IMR-90 (cell line): ENCODE measurements at regions not wholly inside any gene's neighbourhood (a gene's known extent, or its start where the extent isn't known, plus 50 kb on each side); places are given as distances from the start of the nearest gene placed in this dataset.

Source experiments
- BHLHE40 ChIP-seq: fragments of 150-350 bp; IDR thresholded peaks from 2 replicates; pipeline ENCODE4 v1.6.1; 2016; ENCODE audit warnings: mild to moderate bottlenecking, low read depth, low read length
- CEBPB ChIP-seq: IDR thresholded peaks from 2 replicates; pipeline ENCODE4 v1.6.1; 2012; ENCODE audit warnings: low read depth, low read length, improper control_type of control experiment
- CHD1 ChIP-seq: IDR thresholded peaks from 2 replicates; pipeline ENCODE4 v1.6.1; 2012; ENCODE audit warnings: low read depth, low read length, improper control_type of control experiment
- CTCF ChIP-seq: conservative IDR thresholded peaks from 2 replicates; pipeline ENCODE4 v1.5.1; 2012; ENCODE audit warnings: mild to moderate bottlenecking, low read depth, low read length, improper control_type of control experiment
- ELK1 ChIP-seq: fragments of 150-350 bp; IDR thresholded peaks from 2 replicates; pipeline ENCODE4 v1.6.1; 2016; ENCODE audit warnings: low read depth, mild to moderate bottlenecking, low read length, moderate library complexity, borderline replicate concordance
- FOS ChIP-seq: fragments of 150-350 bp; IDR thresholded peaks from 2 replicates; pipeline ENCODE4 v1.6.1; 2016; ENCODE audit warnings: low read depth, low read length
- MAZ ChIP-seq: IDR thresholded peaks from 2 replicates; pipeline ENCODE4 v1.6.1; 2012; ENCODE audit warnings: low read depth, mild to moderate bottlenecking, low read length, improper control_type of control experiment, moderate library complexity, borderline replicate concordance
- MXI1 ChIP-seq: IDR thresholded peaks from 2 replicates; pipeline ENCODE4 v1.6.1; 2012; ENCODE audit warnings: low read depth, mild to moderate bottlenecking, low read length, moderate library complexity, borderline replicate concordance
- POLR2A ChIP-seq: IDR thresholded peaks from 2 replicates; pipeline ENCODE4 v1.6.1; 2012; ENCODE audit warnings: mild to moderate bottlenecking, low read depth, low read length
- RAD21 ChIP-seq: IDR thresholded peaks from 2 replicates; pipeline ENCODE4 v1.6.1; 2012; ENCODE audit warnings: low read length, improper control_type of control experiment
- RCOR1 ChIP-seq: IDR thresholded peaks from 2 replicates; pipeline ENCODE4 v1.6.1; 2012; ENCODE audit warnings: mild to moderate bottlenecking, low read length, improper control_type of control experiment; ENCODE audit not compliant: insufficient replicate concordance
- RFX5 ChIP-seq: IDR thresholded peaks from 2 replicates; pipeline ENCODE4 v1.8.0; 2012; ENCODE audit warnings: low read depth, mild to moderate bottlenecking, low read length, moderate library complexity
- SMC3 ChIP-seq: fragments of 150-350 bp; IDR thresholded peaks from 2 replicates; pipeline ENCODE4 v1.6.1; 2016; ENCODE audit warnings: low read depth, mild to moderate bottlenecking, antibody characterized with exemption, low read length, moderate library complexity
- USF2 ChIP-seq: fragments of 150-350 bp; IDR thresholded peaks from 2 replicates; pipeline ENCODE4 v1.6.1; 2017; ENCODE audit warnings: mild to moderate bottlenecking, antibody characterized with exemption, low read length, low read depth

GRCh38 chr17:36739208-36739607 is 137.8 kb downstream of the MRM1 start:
- TF ChIP-seq RFX5 (no peak), CTCF (no peak), FOS (no peak), SMC3 (no peak), CEBPB (no peak), POLR2A (no peak), MXI1 (no peak), RCOR1 (no peak), CHD1 (no peak), RAD21 (no peak), USF2 (no peak), ELK1 (no peak), MAZ (no peak), BHLHE40 (no peak)
